GM18868 (cell line): ENCODE measurements at regions not wholly inside any gene's neighbourhood (a gene's known extent, or its start where the extent isn't known, plus 50 kb on each side); places are given as distances from the start of the nearest gene placed in this dataset.
"Not testable (repeated sequence)": the region's sequence is repeated elsewhere in the genome, so short reads cannot be mapped to it uniquely, and the experiment has no call there.

Experiments
- ATAC-seq: cut with Tn5 transposase; IDR thresholded peaks from one replicate; pipeline ENCODE4 v1.9.1; 2021; ENCODE audit warnings: mild to moderate bottlenecking, moderate library complexity; ENCODE audit not compliant: unreplicated experiment

DNA sequence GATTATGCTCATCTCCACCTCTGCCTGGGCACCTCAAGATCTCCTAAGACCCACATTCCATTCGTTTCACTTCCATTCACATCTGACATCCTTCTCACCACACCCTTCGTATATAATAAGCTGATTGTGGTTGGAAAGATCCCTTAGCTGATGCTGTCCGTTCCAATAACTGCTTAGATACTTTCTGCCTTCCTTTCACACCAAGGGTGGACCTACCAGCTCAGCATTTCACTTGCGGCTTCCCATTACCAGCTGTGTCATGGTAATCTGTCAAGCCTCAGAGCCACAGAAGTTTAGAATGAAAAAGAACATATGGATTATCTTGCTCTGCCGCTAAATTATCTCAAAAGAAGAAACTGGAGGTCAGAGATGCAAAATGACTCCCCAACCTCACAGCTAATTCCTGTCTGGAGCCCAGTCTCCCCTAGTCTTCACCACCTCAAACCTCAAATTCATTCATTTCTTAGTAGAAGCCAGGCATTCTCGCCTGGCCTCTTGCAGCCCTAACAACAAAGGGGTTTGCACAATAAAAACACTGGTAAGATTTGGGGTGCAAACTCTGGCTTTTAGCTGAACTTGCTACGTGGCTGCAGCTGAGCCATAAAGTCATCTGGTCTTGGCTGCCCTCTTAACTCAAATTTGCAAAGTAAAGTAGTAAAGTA, 182.8 kb upstream of the HS3ST3A1 start:
- no peak for ATAC-seq

DNA sequence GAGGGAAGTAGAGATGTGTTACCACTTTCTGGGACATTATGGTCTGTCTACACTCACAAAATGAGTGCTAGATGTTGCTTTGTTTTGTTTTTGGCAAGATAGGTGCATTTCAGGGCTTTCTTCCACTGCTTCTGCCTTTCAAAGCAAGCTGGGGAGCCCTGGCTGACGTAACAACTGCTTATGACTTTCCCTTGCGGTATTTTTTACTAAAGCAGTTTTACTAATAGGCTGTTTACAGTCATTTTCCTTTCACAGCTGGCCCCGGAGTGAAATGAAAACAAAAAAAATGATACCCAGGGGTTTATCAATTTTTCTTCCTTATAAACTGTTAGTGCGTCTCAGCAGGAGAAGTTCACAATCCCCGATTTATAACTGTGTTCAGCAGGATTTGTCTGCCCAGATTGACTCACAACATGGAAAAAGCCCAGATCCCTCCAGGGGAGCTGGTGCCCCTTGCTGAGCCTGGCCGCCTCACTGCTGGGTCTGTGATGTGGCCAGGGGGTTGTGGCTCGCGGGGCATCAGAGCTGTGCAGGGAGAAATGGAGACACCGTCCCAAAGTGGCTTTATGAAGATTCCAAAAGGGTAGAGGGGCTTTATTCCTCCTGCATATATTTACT, 184.4 kb upstream of the HS3ST3A1 start:
- ATAC-seq = no peak

DNA sequence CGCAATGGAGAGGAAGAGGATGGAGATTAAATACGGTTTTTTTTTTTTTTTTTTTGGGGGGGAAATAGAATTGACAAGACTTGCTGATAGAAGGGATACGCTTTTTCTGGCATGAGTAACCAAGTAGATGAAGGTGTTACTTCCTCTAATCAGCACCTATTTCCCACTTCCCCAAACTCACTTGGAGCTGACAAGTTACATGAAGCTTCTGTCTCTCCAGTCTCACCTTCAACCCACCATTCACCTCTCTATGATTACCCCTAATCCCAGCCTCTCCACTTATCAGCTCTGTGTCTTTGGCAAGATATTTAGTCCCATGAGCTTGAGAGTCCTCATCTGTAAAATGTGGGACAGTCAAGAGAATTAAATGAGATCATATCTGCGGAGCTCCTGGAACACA, 185.9 kb upstream of the HS3ST3A1 start:
- no peak for ATAC-seq

DNA sequence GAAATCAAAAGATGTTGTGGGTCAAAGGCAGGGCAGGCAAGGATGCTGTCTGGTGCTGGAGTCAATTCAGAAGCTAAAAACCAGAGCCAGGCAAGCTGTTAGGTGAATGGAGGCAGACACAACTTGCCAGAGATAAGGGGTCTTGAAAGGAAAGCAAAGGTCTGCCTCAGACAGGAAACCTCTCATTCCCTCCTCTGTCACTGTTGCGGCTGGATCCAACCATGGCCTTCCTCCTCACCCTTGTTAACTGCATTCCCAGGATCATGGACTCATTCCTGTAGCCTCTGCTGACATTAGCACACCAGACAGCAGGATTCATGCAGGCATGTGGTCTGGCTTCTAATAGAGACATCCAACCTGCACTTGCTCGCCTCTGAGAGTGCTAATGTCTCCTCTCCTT, 186.7 kb upstream of the HS3ST3A1 start:
- no peak for ATAC-seq

DNA sequence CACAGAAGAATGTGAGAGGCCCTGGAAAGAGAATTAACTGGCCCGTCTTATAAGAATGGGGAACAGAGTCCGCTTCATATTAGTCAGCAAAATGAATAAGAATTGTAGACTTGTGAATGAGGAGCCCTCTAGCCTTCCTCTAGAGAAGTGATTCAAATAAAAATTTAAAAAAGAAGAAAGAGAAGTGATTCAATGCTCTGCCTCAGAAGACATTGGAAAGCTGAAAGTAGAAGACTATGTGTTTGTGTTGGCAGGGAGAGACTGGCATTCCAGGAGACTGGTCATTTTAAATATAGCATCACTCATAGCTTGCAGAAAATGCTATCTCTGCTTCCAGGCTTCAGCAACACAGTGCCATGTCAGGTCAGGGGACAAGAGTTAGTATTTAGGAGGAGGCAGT, 190.6 kb upstream of the HS3ST3A1 start:
- ATAC-seq = no peak

DNA sequence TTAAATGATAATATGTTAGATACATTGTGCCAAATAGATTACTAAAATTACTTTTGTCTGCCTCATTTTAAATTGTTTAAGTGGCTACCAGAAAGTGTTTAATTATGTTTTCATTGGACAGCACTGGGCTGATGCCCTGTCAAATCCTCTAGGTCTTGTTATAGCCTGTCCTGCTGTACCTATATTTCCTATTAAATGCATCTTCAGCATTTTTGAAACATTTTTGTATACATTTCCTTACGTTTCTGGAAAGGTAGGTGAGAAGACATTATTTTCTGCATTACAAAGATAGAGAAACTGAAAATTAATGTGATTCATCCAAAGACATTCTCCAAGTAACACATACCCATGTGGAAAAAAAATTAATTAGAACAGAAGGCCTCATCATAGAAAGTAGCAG, 192.2 kb upstream of the HS3ST3A1 start:
- no peak for ATAC-seq

DNA sequence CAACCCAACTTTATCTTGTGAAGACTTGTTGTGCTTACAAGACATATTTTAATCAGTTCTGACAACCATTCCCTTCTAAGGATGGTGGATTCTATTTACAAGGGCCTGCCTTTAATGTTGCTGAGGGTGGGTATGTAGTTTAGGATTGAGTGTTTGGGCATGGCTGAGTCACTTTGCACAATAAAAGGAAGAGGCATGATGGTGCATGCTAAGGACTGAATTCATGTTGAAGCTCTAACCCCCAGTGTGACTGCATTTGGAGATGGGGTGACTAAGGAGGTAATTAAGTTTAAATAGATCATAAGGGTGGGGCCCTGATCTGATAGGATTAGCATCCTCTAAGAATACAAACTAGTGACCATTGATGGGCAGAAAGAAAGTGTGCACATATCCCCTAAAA, 196.1 kb upstream of the HS3ST3A1 start:
- no peak for ATAC-seq

DNA sequence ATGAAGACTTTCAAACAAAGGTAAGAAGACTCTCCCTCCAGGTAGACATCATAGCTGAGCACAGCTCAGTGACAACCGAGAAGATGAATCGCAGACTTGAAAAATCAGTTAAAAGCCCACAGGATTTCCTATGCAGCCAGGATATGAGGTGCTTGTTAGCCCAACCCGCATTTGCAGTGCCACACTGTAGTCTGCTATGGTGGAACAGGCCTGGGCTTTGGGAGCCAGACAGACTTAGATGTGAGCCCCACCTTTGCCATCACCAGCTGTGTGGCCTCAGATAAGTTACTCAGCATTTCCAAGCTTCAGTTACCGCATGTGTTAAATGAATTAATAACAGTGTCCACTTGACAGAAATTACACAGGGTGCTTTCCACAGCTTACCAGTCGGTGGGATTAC, 204.4 kb upstream of the HS3ST3A1 start:
- ATAC-seq = no peak

DNA sequence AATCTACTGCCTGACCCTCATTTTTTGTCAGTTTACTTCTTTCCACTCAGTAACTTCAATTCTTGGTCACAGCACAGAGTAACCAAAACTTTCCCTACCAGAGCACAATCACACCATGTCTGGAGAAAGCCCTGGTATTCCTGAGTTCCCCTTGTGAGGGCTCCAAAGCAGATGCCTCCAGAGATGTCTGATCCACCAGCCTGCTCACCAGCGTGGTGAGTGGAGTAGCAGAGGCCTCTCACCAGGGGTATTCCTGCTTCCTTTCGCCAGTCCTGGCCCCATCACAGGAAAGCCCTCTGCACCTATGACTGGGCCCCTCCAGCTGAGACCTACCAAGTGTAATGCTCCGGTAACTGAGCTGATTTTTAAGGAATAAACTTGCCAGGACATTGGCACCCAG, 205.4 kb upstream of the HS3ST3A1 start:
- ATAC-seq = no peak

DNA sequence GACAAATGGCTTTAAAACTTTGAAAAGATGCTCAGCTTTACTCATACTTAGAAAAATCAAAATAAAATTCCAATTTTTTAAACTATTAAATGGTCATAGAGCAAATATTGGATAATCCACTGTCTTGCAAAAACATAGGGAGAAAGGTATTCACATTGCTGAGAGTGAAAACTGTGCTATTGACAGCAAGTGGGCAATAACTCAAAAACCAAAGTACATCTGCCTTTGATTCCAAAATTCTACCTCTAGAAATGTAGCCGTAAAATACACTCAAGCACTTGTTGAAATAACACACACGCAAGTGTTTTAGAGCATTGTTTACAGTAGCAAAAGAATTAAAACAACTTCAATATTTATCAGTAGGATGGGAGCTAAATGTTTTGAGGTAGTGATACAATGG, 210.6 kb upstream of the HS3ST3A1 start:
- no peak for ATAC-seq

DNA sequence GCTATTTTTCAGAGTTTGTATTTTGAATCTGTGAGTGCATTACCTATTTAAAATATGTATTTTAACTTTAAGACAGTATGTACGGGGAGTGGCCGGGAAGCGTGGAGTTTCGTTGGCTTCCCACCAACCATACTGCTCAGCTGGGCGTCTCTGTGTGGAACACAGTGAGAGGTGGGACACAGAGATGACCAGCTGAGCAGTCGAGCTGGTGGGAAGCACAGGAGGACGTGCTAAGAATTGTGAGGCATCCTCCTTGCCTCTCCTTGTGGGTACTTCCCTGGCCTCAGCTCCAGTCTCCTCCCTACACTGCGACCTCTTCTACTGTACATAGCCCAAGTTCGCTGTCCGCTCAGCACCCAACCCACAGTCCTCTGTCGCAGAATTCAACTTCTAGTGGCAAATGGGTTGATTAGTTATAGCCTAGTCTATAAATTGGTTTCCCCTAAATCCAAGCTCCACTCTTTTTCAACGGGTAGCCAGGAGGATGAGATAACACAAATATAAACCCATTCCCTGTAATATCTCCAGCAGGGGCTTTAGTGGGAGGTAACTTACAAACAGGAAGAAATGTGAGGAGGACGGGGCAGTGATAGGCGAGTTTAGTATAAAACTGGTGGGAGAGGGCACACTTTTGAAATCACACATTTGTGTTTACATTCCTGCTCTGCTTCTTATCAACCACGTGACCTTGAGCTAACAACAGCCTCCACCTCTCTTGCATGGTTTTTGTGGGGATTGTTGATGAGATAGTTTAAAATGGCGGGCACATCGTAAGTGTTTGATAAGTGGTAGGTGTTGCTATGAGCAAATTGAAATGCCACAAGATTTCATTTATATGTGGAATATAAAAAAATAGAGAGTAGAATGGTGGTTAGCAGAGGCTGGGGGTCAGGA, 211.9 kb upstream of the HS3ST3A1 start:
- no peak for ATAC-seq

DNA sequence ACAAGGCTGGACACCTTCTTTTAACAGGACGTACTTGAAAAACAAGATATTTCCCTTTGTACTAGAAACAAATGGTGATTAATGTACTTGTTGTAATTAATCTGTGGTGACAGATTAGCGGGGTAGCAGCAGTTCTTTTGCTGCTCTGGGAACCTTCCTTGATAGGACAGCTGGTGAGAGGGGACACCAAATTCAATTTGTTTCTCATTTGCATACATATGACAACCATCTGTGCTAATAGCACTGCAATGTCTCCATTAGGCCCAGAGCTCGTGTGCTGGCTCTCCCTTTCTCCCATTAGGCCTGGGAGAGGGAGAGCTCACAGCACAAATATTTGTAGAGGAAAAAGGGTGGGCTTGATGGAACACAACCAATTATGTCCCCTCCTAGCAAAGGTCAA, 221.0 kb upstream of the HS3ST3A1 start:
- no peak for ATAC-seq

DNA sequence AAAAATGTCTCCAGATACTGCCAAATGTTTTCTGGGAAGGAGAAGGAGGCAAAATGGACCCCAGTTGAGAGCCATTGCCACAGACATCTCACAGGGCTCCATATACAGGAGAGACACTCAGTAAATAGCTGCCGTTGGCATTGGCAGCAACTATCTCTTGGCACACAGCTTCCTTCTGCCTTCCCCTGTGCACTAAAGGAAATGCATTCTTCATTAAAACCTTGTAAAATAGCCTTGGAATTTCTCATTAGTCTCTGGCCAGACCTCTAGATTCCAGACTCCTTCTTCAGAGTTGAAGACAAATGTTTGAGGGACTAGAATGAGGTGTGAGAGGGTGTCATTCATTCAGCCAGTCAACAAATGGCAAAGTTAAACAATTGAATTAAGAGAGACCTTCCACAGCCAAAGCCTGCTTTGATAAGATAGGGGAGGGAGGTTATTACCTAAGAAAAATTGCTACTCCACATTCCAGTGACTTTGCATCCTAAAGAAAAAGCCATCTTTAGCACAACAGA, 223.9 kb upstream of the HS3ST3A1 start:
- no peak for ATAC-seq

DNA sequence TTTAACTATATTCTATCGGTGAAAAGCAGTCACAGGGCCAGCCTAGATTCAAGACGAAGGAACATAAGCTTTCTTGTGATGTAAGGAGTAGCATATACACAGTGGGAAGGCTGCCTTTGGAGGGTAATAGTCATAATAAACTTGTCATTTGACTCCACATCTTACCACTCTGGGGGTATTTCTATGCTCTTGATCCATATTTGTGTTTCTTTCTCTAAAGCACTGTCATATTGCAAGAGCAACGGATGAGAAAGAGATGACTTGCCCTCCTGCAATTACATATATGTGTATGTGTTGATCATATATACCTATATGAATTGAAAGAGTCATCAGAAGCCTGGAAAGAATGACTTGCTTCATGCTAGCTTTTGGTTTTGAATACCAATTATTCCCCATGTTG, 225.4 kb upstream of the HS3ST3A1 start:
- ATAC-seq = no peak

DNA sequence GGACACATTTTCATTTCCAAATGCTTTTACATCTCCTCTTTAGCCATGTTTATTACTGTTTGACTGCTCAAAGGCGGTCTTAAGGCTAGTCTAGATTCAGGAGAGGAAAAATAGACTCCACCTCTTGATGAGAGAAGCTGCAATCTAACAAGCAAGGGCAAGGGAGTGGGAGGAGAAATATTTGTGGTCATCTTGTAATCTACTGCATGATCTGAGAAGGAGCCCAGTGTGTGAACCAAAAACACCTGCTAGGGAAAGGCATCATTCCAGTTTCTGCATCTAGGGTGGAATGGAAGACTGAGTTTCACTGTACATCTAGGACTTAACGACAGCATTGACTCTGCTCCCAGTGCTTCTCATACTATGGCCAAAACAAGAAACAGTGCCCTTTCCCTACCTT, 232.2 kb upstream of the HS3ST3A1 start:
- ATAC-seq = no peak

DNA sequence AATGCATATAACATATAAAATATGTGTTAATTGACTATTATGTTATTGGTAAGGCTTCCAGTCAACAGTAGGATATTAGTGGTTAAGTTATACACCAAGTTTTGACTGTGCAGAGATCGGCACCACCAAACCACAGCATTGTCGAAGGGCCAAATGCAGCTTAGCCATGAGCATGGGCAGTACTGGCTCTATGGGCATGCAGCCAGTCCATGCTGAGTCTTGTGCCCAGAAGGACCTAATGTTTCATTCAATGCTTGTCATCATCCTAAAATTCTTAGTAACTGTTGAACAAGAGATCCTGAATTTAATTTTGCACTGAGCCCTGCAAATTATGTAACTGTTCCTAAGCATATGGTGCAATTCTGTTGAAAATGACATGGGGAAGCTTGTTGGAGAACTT, 233.4 kb upstream of the HS3ST3A1 start:
- ATAC-seq = no peak

DNA sequence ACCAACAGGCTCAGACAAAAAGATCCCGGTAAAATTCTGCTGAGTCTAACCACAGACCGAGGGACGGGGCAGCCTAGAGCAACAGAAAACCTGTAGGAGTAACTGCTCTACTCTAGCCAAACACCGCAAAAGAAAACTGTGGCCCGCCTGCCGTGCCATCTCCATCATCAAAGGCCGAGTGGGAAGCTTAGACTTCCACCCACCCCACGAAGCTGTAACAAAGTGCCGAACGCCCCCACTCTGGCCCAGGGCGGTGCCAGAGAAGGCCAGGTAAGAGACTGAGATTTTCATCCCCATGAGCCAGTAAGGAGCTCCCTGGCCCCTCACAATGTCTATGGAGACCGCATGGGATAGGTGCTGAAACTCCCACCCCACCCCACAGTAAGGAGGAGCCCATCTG, 231.9 kb upstream of the COX10 start:
- ATAC-seq = no peak

DNA sequence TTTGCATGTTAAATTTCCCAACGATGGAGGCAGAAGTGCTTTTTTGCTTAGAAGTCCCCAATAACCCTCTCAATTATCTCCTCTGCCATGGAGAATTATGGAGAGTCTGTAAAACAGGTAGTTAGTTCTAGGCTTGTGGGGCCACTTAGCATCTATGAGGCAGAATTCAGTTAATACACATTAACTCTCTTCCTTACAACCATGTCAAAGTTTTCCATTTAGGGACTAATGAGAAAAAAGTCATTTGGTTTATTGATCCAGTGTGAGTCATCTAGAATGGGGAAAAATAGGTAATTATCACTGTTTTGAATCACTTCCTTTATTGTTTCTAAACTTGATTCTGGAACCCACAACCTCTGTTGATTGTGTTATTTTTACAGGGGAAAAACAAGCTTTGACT, 229.1 kb upstream of the COX10 start:
- no peak for ATAC-seq

DNA sequence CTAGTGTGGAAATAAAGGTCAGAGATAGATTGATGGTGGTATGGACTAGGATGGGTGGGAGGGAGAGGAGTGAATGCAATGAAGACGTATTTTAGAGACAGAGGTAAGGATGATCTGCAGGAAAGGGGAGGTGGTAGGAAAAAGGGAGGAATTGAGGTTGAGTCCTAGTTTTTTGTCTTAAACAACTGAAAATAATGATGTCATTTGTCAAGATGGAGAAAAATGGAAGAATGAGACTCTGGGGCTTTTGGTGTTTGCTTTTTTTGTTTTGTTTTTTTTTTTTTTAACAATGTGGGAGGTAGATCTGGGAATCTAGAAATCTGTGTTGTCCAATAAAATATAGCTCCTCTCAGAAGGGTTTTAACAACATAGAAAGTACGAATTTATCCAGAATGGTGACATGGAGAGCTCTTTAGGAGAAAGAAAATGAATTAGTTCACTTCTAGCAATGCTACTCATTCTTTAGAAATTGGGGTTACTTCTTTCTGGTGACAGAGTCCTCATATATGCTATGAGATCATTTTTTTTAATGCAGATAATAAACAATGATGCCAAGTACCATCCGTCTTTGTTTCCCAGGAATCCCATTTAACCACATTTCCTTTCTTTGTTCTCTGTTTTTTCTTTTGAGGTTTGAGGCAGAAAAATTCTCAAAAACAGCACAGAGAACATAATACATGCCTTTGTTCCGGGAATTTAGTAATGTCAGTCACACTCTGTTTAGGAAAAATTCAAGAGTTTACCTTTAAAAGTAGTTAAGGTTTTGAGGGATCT, 225.3 kb upstream of the COX10 start:
- no peak for ATAC-seq

DNA sequence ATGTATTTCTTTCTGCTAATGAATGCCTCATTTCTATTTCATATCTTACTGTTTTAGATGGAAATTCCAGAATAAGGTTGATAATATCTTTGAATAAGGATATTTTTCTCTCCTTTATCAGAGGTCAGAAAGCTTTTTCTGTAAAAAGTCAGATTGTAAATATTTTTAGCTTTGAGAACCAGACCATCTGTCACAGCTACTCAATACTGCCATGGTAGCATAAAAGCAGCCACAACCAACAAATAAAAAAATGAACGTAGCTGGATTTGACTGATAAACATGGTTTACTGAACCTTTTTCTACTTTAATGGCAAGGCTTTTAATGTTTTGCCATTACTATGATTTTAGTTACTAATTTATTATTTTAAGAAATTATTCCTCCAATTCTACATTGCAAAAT, 217.4 kb upstream of the COX10 start:
- no peak for ATAC-seq

DNA sequence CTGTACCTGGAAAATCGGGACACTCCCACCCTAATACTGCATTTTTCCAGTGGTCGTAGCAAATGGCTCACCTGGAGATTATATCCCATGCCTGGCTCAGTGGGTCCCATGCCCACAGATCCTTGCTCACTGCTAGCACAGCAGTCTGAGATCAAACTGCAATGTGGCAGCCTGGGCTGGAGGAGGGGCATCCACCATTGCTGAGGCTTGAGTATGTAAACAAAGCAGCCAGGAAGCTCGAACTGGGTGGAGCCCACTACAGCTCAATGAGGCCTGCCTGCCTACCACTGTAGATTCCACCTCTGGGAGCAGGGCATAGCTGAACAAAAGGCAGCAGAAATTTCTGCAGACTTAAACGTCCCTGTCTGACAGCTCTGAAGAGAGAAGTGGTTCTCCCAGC, 213.6 kb upstream of the COX10 start:
- ATAC-seq = not testable (repeated sequence)
